Omental fat pad (tissue), 3 donors: ENCODE measurements at regions not wholly inside any gene's neighbourhood (a gene's known extent, or its start where the extent isn't known, plus 50 kb on each side); places are given as distances from the start of the nearest gene placed in this dataset.

Experiments
- ATAC-seq: fragments of 150-250 bp; one replicate; pipeline ENCODE4 v1.9.1; 2016; ENCODE audit warnings: mild to moderate bottlenecking, moderate library complexity; ENCODE audit not compliant: low FRiP score
- DNase-seq: peaks from one replicate; pipeline ENCODE4 v3.0.0-alpha.2; 2019; ENCODE audit warnings: low spot score
- CTCF ChIP-seq, 3 donors: fragments of 450-650 bp; IDR thresholded peaks; one replicate each; pipeline ENCODE4 v1.5.1; 2016 to 2017; ENCODE audit warnings: antibody characterized with exemption in 3 of 3, mild to moderate bottlenecking in 3 of 3, moderate library complexity in 2 of 3

GRCh38 chr6:167533851-167534250 is 209.0 kb downstream of the TTLL2 start:
- TF ChIP-seq CTCF (IDR thresholded peaks at IDR 0.05) = no peak
- ATAC-seq (no peak), DNase-seq (no peak)

GRCh38 chr6:167537816-167538215 is 212.9 kb downstream of the TTLL2 start:
- no peak for TF ChIP-seq CTCF (IDR thresholded peaks at IDR 0.05)
- no peak for ATAC-seq
- no peak for DNase-seq

- TF ChIP-seq CTCF (IDR thresholded peaks at IDR 0.05) = no peak
- no peak for DNase-seq
- ATAC-seq = no peak
Observed at GRCh38 chr6:167538746-167539145, 213.9 kb downstream of the TTLL2 start.

- TF ChIP-seq CTCF (IDR thresholded peaks at IDR 0.05) = no peak
- ATAC-seq (no peak), DNase-seq (no peak)
Observed at GRCh38 chr6:167540796-167541195, 215.9 kb downstream of the TTLL2 start.

GRCh38 chr6:167541544-167541943 is 216.7 kb downstream of the TTLL2 start:
- no peak for ATAC-seq
- DNase-seq = no peak
- no peak for TF ChIP-seq CTCF (IDR thresholded peaks at IDR 0.05)

GRCh38 chr6:167543602-167544497 is 219.0 kb downstream of the TTLL2 start:
- DNase-seq = no peak
- ATAC-seq = peak; percentile 80
- TF ChIP-seq CTCF (IDR thresholded peaks at IDR 0.05) = no peak
